ENCODE measurements at regions not wholly inside any gene's neighbourhood (a gene's known extent, or its start where the extent isn't known, plus 50 kb on each side); places are given as distances from the start of the nearest gene placed in this dataset.

GRCh38 chr2:120562218-120563005, 173.3 kb upstream of the GLI2 start:
- Histone ChIP-seq H3K27me3 (ENCODE audit: control insufficient read depth in 5 of 5, insufficient read depth in 4 of 5, low read length in 5 of 5) (no peaks in the 10 kb centered on the region), H3K27ac (ENCODE audit: low read depth, low read length) (no peak overlapping the region), H3K9ac (ENCODE audit: low read length in 5 of 5) (no peak overlapping the region), H3K9me3 (ENCODE audit: control insufficient read depth in 5 of 5, low read length in 5 of 5) (no peaks in the 10 kb centered on the region), H3K4me3 (ENCODE audit: low read depth in 1 of 5, low read length in 5 of 5) (no peak overlapping the region), H3K4me1 (ENCODE audit: control insufficient read depth in 5 of 5, insufficient read depth in 5 of 5, low read length in 5 of 5) (peaks cover 5 to 42% (median 33%) of the 10 kb centered on the region in 5 donors), H3K36me3 (ENCODE audit: control insufficient read depth in 5 of 5, insufficient read depth in 5 of 5, low read length in 5 of 5) (no peaks in the 10 kb centered on the region)

- H3K27me3 ChIP-seq (ENCODE audit: control insufficient read depth in 5 of 5, insufficient read depth in 4 of 5, low read length in 5 of 5): no peaks in the 10 kb centered on the region
- no peaks in the 10 kb centered on the region for H3K9me3 ChIP-seq (ENCODE audit: control insufficient read depth in 5 of 5, low read length in 5 of 5)
- H3K4me3 ChIP-seq (ENCODE audit: low read depth in 1 of 5, low read length in 5 of 5): no peak overlapping the region
- no peak overlapping the region for H3K27ac ChIP-seq (ENCODE audit: low read depth, low read length)
- peaks cover 5 to 45% (median 43%) of the 10 kb centered on the region in 5 donors for H3K4me1 ChIP-seq (ENCODE audit: control insufficient read depth in 5 of 5, insufficient read depth in 5 of 5, low read length in 5 of 5)
- H3K9ac ChIP-seq (ENCODE audit: low read length in 5 of 5): no peak overlapping the region
- H3K36me3 ChIP-seq (ENCODE audit: control insufficient read depth in 5 of 5, insufficient read depth in 5 of 5, low read length in 5 of 5): no peaks in the 10 kb centered on the region
Observed at GRCh38 chr2:120563616-120564015, 172.1 kb upstream of the GLI2 start.

GRCh38 chr2:120564213-120565094, 171.2 kb upstream of the GLI2 start:
- Histone ChIP-seq H3K9me3 (ENCODE audit: control insufficient read depth in 5 of 5, low read length in 5 of 5) (no peaks in the 10 kb centered on the region), H3K36me3 (ENCODE audit: control insufficient read depth in 5 of 5, insufficient read depth in 5 of 5, low read length in 5 of 5) (no peaks in the 10 kb centered on the region), H3K27me3 (ENCODE audit: control insufficient read depth in 5 of 5, insufficient read depth in 4 of 5, low read length in 5 of 5) (no peaks in the 10 kb centered on the region), H3K9ac (ENCODE audit: low read length in 5 of 5) (no peak overlapping the region), H3K4me3 (ENCODE audit: low read depth in 1 of 5, low read length in 5 of 5) (no peak overlapping the region), H3K4me1 (ENCODE audit: control insufficient read depth in 5 of 5, insufficient read depth in 5 of 5, low read length in 5 of 5) (peaks cover 5 to 46% (median 39%) of the 10 kb centered on the region in 5 donors), H3K27ac (ENCODE audit: low read depth, low read length) (no peak overlapping the region)

GRCh38 chr2:120565095-120565460, 170.6 kb upstream of the GLI2 start:
- Histone ChIP-seq H3K9ac (ENCODE audit: low read length in 5 of 5) (no peak overlapping the region), H3K4me3 (ENCODE audit: low read depth in 1 of 5, low read length in 5 of 5) (no peak overlapping the region), H3K27me3 (ENCODE audit: control insufficient read depth in 5 of 5, insufficient read depth in 4 of 5, low read length in 5 of 5) (no peaks in the 10 kb centered on the region), H3K36me3 (ENCODE audit: control insufficient read depth in 5 of 5, insufficient read depth in 5 of 5, low read length in 5 of 5) (no peaks in the 10 kb centered on the region), H3K27ac (ENCODE audit: low read depth, low read length) (no peak overlapping the region), H3K9me3 (ENCODE audit: control insufficient read depth in 5 of 5, low read length in 5 of 5) (no peaks in the 10 kb centered on the region), H3K4me1 (ENCODE audit: control insufficient read depth in 5 of 5, insufficient read depth in 5 of 5, low read length in 5 of 5) (peaks cover 5 to 46% (median 39%) of the 10 kb centered on the region in 5 donors)

GRCh38 chr2:120565929-120566328, 169.7 kb upstream of the GLI2 start:
- Histone ChIP-seq H3K4me1 (ENCODE audit: control insufficient read depth in 5 of 5, insufficient read depth in 5 of 5, low read length in 5 of 5) (peaks cover 5 to 46% (median 39%) of the 10 kb centered on the region in 5 donors), H3K36me3 (ENCODE audit: control insufficient read depth in 5 of 5, insufficient read depth in 5 of 5, low read length in 5 of 5) (no peaks in the 10 kb centered on the region), H3K9me3 (ENCODE audit: control insufficient read depth in 5 of 5, low read length in 5 of 5) (no peaks in the 10 kb centered on the region), H3K4me3 (ENCODE audit: low read depth in 1 of 5, low read length in 5 of 5) (no peak overlapping the region), H3K27me3 (ENCODE audit: control insufficient read depth in 5 of 5, insufficient read depth in 4 of 5, low read length in 5 of 5) (no peaks in the 10 kb centered on the region), H3K9ac (ENCODE audit: low read length in 5 of 5) (no peak overlapping the region), H3K27ac (ENCODE audit: low read depth, low read length) (no peak overlapping the region)

- Histone ChIP-seq H3K9me3 (ENCODE audit: control insufficient read depth in 5 of 5, low read length in 5 of 5) (no peaks in the 10 kb centered on the region), H3K27ac (ENCODE audit: low read depth, low read length) (no peak overlapping the region), H3K27me3 (ENCODE audit: control insufficient read depth in 5 of 5, insufficient read depth in 4 of 5, low read length in 5 of 5) (no peaks in the 10 kb centered on the region), H3K36me3 (ENCODE audit: control insufficient read depth in 5 of 5, insufficient read depth in 5 of 5, low read length in 5 of 5) (no peaks in the 10 kb centered on the region), H3K4me1 (ENCODE audit: control insufficient read depth in 5 of 5, insufficient read depth in 5 of 5, low read length in 5 of 5) (peaks cover 5 to 49% (median 45%) of the 10 kb centered on the region in 5 donors), H3K9ac (ENCODE audit: low read length in 5 of 5) (no peak overlapping the region), H3K4me3 (ENCODE audit: low read depth in 1 of 5, low read length in 5 of 5) (peak overlapping the region in 2 of 5 donors; percentile 11)
Observed at GRCh38 chr2:120566331-120567035, 169.2 kb upstream of the GLI2 start.

GRCh38 chr2:120567128-120567527, 168.5 kb upstream of the GLI2 start:
- peaks cover 5 to 52% (median 49%) of the 10 kb centered on the region in 5 donors for H3K4me1 ChIP-seq (ENCODE audit: control insufficient read depth in 5 of 5, insufficient read depth in 5 of 5, low read length in 5 of 5)
- H3K27ac ChIP-seq (ENCODE audit: low read depth, low read length): no peak overlapping the region
- H3K4me3 ChIP-seq (ENCODE audit: low read depth in 1 of 5, low read length in 5 of 5): peak overlapping the region in 2 of 5 donors; percentile 11
- no peaks in the 10 kb centered on the region for H3K36me3 ChIP-seq (ENCODE audit: control insufficient read depth in 5 of 5, insufficient read depth in 5 of 5, low read length in 5 of 5)
- H3K9me3 ChIP-seq (ENCODE audit: control insufficient read depth in 5 of 5, low read length in 5 of 5): no peaks in the 10 kb centered on the region
- H3K9ac ChIP-seq (ENCODE audit: low read length in 5 of 5): no peak overlapping the region
- no peaks in the 10 kb centered on the region for H3K27me3 ChIP-seq (ENCODE audit: control insufficient read depth in 5 of 5, insufficient read depth in 4 of 5, low read length in 5 of 5)

- Histone ChIP-seq H3K27ac (ENCODE audit: low read depth, low read length) (no peak overlapping the region), H3K4me1 (ENCODE audit: control insufficient read depth in 5 of 5, insufficient read depth in 5 of 5, low read length in 5 of 5) (peaks cover 5 to 61% (median 53%) of the 10 kb centered on the region in 5 donors), H3K27me3 (ENCODE audit: control insufficient read depth in 5 of 5, insufficient read depth in 4 of 5, low read length in 5 of 5) (no peaks in the 10 kb centered on the region)
Observed at GRCh38 chr2:120568089-120568974, 167.3 kb upstream of the GLI2 start.

GRCh38 chr2:120568975-120569268, 166.7 kb upstream of the GLI2 start:
- Histone ChIP-seq H3K27ac (ENCODE audit: low read depth, low read length) (no peak overlapping the region), H3K4me1 (ENCODE audit: control insufficient read depth in 5 of 5, insufficient read depth in 5 of 5, low read length in 5 of 5) (peaks cover 5 to 67% (median 53%) of the 10 kb centered on the region in 5 donors), H3K4me3 (ENCODE audit: low read depth in 1 of 5, low read length in 5 of 5) (no peak overlapping the region)

More at GRCh38 chr2:120568089-120568974, 167.3 kb upstream of the GLI2 start:
- no peak overlapping the region for H3K4me3 ChIP-seq (ENCODE audit: low read depth in 1 of 5, low read length in 5 of 5)
- no peak overlapping the region for H3K9ac ChIP-seq (ENCODE audit: low read length in 5 of 5)
- no peaks in the 10 kb centered on the region for H3K36me3 ChIP-seq (ENCODE audit: control insufficient read depth in 5 of 5, insufficient read depth in 5 of 5, low read length in 5 of 5)
- H3K9me3 ChIP-seq (ENCODE audit: control insufficient read depth in 5 of 5, low read length in 5 of 5): no peaks in the 10 kb centered on the region

More at GRCh38 chr2:120568975-120569268, 166.7 kb upstream of the GLI2 start:
- Histone ChIP-seq H3K36me3 (ENCODE audit: control insufficient read depth in 5 of 5, insufficient read depth in 5 of 5, low read length in 5 of 5) (no peaks in the 10 kb centered on the region), H3K9me3 (ENCODE audit: control insufficient read depth in 5 of 5, low read length in 5 of 5) (no peaks in the 10 kb centered on the region), H3K27me3 (ENCODE audit: control insufficient read depth in 5 of 5, insufficient read depth in 4 of 5, low read length in 5 of 5) (no peaks in the 10 kb centered on the region), H3K9ac (ENCODE audit: low read length in 5 of 5) (no peak overlapping the region)

All from subcutaneous abdominal adipose tissue (tissue), 5 donors.